ENCODE measurements at regions not wholly inside any gene's neighbourhood (a gene's known extent, or its start where the extent isn't known, plus 50 kb on each side); places are given as distances from the start of the nearest gene placed in this dataset.
"Not testable (repeated sequence)": the region's sequence is repeated elsewhere in the genome, so short reads cannot be mapped to it uniquely, and the experiment has no call there.

DNA sequence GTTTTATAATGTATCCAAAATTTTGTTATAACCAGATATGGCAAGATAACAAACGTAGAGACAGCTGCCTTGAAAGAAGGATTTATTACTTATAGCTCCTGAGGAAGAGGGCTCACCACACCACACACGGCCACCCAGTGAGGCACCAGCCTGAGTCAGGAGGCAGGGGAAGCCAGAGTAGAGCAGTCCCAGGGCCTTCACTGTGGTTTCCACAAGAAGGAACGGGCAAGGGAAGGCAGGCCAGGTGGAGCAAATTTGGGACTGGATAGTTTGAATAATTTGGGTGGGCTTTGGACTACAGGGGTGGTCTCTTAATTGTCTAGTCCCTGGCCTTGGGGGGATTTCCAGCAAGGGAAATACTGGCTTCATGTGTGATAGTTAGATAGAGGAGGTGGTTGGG, 72.5 kb downstream of the RRAGC start:
- DNase-seq = no peak

DNA sequence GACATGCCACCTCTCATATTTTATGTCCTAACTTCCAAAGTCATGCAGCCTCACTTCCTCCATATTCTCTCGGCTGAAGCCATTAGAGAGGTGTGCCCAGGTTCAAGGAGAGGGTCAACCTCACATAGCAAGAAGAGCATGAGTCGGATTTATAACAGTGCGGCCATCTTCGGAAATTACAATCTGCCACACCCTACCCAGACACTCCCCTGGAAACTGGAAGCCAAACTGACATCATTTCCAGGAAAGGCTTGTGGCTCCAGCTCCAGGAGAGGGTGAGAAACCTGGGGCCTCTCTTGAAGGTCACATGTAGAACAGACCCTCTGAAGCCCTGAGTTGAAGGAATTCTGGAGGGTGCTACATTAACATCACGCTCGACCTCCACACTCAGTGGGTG, 73.5 kb downstream of the RRAGC start:
- DNase-seq = no peak

DNA sequence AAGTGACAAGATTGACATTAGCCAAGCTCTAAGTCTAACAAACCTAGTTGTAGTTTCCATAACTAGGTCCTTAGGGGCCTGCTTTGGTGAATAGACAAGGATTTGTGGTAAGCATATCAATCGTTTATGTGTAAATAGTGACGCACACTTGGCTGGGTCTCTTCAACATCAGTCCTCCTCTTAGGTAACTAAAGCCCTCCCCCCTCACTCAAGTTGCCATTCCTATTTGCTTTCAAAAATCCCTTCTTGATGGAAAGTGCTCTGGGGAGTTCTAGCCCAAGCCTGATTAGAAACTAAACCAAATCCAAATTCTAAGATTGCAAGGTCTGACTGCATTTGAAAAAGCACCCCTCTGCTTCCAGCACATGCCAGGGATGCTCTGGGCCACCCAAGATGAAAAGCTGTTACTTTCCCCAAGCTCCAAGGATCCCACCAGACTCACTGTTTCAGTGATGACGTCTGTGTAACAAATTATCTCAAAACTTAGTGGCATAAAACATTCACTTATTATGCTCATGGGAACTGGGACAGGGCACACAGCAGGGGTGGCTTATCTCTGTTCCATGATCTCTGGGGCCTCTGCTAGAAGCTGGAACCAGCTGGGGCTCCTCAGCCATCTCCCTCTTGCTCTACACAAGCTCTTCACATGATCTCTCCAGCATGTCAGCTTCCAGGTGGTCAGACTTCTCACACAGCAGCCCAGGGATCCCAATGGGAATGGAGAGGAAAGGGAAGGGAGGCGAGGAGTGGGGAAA, 74.1 kb downstream of the RRAGC start:
- DNase-seq = no peak

GRCh38 chr1:38784452-38785284, 74.9 kb downstream of the RRAGC start:
- no peak for DNase-seq

- DNase-seq = no peak
Measured at GRCh38 chr1:38783640-38784229, 75.8 kb downstream of the RRAGC start.

DNA sequence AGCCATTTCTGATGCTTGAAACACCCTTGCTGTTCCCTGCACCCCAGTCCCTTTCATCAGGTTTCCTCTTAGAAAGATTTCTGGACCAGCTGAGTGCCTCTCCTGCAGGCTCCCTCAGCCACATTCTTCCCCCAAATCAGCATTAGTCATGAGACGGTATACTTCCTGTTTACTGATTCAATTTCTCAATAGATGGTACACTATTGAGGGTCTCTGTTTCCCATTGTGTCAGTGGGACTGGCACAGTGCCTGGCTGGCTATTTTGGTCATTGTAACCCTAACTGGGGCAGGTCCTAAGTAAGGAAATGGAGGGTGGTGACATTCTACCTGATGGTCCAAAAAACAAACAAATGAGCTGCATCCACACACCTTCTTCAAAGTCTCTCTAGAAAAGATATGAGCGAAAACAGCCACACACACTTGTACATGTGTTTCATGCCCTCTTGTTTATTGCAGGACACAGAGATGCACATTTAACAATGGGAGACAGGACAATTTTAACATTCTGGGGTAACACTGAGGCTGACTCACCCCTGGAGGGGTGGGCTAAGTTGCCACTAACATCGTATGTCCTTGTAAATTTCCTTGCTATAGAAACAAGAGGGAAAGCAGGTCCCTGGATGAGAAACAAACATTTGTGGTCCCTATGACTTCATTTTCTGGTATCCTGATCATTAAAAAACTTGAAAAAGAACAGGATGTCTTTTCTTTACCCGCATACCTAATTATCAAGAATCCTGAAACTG, 77.5 kb downstream of the RRAGC start:
- DNase-seq = no peak

- DNase-seq = no peak
Measured at GRCh38 chr1:38780133-38780532, 79.4 kb downstream of the RRAGC start.

DNA sequence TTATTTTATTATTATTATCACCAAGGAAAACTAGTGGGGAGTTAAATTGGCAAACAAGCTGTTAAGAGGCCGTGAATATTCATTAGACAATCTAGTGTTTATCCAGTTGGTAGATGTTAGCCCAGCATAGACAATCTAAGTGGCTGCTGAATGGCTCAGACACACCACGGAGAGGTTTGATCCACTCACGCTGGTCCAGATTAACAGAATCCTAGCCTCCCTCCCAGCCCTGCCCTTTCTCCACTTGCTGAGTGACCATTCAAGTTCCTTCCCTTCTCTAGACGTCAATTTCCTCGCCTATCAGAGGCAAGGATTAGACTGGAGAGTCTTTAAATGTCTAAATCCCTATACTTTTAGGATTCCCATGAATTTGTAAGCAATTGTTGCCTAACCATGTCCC, 80.1 kb downstream of the RRAGC start:
- no peak for DNase-seq

- DNase-seq = no peak
Measured at GRCh38 chr1:38778521-38778920, 81.1 kb downstream of the RRAGC start.

GRCh38 chr1:38778051-38778450, 81.5 kb downstream of the RRAGC start:
- DNase-seq = no peak

- DNase-seq = no peak
Measured at GRCh38 chr1:38777464-38777957, 82.1 kb downstream of the RRAGC start.

DNA sequence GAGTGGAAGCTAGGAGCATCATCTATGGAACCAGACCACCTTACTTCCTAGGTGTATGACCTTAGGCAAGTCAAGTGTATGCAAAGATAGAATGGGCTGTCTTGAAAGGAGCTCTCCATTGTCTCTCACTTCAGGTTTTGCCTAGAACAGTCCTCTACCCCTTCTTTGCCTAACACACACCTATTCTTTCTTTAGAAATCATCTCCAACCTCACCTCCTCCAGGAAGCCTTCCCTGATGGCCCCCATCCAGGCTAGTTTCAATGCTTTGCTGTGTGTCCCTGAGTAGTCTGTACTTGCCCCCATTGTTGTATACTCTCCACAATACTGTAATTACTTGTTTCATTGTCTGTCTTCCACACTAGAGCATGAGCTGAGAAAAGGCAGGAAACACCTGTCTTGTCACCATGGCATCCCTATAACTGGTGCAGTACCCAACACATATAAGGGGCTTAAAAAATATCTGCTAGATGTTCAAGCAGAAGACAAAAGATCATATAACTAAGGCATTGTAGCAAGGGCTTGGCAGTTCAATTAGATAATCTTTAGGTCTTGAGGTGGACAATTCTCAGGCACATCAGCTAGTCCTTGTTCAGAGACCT, 83.0 kb downstream of the RRAGC start:
- DNase-seq = no peak

GRCh38 chr1:38775175-38775845, 84.3 kb downstream of the RRAGC start:
- no peak for DNase-seq

DNA sequence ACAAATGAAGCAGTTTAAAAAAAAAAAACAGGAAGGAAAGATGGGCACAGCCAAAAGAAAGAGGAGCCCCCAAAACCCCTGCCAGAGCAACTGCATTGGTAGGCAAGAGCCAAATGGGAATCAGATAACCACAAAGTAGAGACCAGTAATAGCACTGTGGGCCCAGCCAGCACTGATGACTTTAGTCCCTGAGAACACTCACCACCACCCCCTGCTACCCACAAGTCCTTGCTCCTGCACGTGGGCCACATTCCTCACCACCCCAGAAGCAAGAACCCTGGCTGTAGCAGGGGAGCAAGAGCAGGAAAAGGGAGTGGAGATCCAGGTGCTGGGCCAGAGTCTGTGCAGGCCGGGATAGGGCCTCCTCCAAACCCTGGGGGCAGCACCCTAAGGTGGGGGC, 86.1 kb downstream of the RRAGC start:
- no peak for DNase-seq

DNA sequence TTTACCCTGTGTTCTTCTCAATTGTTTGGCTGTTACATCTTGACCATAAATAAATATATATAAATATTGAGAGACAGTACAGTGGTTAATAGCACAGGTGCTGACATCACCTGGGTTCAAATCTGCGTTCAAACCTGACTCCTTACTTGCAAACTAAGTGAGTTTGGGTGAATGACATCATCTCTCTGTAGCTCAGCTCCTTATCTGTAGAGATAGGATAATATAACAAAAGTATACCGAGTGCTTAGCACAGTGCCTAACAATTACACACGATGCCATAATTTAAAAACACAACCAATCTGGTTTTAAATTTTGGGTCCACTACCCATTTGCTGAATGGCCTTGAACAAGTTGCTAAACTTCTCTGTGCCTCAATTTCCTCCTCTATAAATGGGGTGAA, 86.6 kb downstream of the RRAGC start:
- DNase-seq = no peak

DNA sequence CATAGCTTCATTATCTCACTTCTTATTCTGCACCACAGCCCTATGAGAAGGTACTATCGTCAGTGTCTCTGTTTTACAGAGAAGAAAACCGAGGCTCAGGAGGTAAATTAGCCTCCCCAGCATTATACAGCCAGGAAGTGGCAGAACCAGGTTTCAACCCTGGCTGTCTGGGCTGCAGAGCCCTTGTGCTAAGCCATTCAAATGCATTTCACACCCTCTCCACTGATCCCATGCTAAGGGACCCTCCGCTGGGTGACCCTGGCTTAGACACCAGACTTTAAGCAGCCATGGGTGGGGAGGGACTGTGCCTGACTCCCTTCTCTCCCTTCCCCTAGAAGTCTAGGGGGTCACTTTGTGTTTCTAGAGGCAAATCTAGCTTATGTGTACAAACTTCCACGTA, 87.5 kb downstream of the RRAGC start:
- DNase-seq = no peak

DNA sequence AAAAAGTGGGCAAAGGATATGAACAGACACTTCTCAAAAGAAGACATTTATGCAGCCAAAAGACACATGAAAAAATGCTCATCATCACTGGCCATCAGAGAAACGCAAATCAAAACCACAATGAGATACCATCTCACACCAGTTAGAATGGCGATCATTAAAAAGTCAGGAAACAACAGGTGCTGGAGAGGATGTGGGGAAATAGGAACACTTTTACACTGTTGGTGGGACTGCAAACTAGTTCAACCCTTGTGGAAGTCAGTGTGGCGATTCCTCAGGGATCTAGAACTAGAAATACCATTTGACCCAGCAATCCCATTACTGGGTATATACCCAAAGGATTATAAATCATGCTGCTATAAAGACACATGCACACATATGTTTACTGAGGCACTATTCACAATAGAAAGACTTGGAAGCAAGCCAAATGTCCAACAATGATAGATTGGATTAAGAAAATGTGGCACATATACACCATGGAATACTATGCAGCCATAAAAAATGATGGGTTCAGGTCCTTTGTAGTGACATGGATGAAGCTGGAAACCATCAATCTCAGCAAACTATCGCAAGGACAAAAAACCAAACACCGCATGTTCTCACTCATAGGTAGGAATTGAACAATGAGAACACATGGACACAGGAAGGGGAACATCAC, 88.9 kb downstream of the RRAGC start:
- not testable (repeated sequence) for DNase-seq

DNA sequence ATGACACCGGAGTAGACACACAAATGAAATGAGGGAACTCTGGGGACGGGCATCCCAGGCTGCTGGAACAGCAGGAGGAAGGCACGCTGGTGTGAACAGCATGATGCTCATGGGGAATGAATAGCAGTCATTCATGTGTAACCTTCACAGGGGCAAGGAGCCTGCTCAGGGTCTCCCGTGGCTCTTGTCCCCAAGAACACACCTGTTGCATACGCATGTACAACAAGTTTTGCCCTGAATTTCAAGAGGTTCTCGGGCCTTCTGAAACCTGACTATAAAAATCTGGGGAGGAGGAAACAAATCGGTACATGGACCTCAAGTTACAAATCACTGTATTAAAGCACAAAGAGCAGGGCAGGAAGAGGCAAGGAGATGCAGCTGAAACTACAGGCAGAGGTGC, 93.4 kb downstream of the RRAGC start:
- no peak for DNase-seq

GRCh38 chr1:38763121-38763520, 96.5 kb downstream of the RRAGC start:
- no peak for DNase-seq

DNA sequence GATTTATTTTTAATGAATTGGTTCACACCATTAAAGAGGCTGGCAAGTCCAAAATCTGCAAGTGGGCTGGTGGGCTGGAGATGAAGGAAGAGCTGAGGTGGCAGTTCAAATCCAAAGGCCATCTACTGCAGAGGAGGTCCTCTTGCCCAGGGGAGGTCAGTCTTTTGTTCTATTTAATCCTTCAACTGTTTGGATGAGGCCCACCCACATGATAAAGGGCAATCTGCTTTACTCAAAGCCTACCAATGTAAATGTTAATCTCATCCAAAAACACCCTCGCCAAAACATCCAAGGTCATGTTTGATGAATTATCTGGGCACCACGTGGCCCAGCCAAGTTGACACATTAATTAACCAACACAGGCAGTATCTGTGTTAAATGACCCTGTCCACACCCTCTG, 99.0 kb downstream of the RRAGC start:
- DNase-seq = no peak

DNA sequence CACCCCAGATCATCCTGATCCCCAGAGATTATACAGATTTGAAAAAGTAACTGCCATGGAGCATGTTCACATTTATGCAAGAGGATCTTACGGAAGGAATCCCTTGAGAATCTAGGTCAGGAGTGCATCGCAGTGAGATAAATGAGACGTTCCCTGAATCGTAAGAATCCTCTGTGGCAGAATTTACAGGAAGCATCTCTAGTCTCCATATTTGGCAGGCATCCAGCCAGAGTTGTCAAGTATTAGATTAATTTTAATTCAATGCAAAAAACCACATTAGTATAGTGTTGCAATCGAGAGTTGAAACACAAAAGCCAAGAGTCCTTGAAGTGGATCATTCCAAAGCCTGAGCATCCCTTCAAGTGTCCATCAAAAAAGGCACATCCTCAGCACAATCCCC, 100.8 kb downstream of the RRAGC start:
- DNase-seq = no peak

Data from DMS153 (cell line).